HEK293T (cell line): ENCODE measurements at regions not wholly inside any gene's neighbourhood (a gene's known extent, or its start where the extent isn't known, plus 50 kb on each side); places are given as distances from the start of the nearest gene placed in this dataset.

Experiments
- CTCF ChIA-PET: fragments of 350-600 bp; formaldehyde crosslinking; extraction: SDS; loops from one replicate; lab custom pipeline; 2021; ENCODE audit warnings: antibody characterized with exemption, inconsistent platforms; lab: Yijun Ruan, JAX
- POLR2A ChIA-PET: fragments of 350-600 bp; formaldehyde crosslinking; extraction: SDS; loops from one replicate; lab custom pipeline; 2020; ENCODE audit warnings: antibody characterized with exemption, inconsistent platforms; lab: Yijun Ruan, JAX
- DNase-seq: peaks from one replicate; pipeline ENCODE4 v3.0.0; 2012; ENCODE audit warnings: mixed read lengths; ENCODE audit errors: extremely low spot score
- FOXM1 ChIP-seq: fragments of 450-650 bp; IDR thresholded peaks from 2 replicates; pipeline ENCODE4 v1.6.1; 2017; ENCODE audit warnings: mild to moderate bottlenecking, borderline replicate concordance

DNA sequence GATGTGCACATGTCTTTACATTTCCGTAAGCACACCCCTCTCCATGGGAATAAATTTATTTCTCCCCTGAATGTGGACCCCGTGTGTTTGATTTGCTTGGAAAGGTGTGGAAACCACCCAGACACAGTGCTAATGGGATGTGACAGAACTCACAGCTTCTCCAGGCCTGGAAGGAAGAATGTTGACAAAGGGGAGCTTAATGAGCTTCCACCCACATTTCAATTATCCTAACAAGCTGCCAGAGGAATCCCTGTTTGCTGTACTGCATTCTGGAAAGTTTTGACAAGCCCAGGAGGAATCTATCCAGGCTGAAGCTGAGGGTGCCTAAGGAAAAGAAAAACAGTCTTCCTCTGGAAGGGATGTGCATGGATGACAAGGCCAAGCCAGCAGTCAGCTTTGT lies 51.2 kb upstream of the CCDC60 start:
- CTCF ChIA-PET: interaction anchor here (1.1 kb wide), 1 partner anchor 9 kb away, joined by 3 read pairs; no protein-coding TSS in a partner anchor
- no peak for TF ChIP-seq FOXM1
- POLR2A ChIA-PET: no interaction called here
- no peak for DNase-seq
